Activated effector memory CD4-positive, alpha-beta T cell treated with Interleukin-2 at 50 U/mL for 16 hours (primary cell): ENCODE measurements at regions not wholly inside any gene's neighbourhood (a gene's known extent, or its start where the extent isn't known, plus 50 kb on each side); places are given as distances from the start of the nearest gene placed in this dataset.
"Not testable (repeated sequence)": the region's sequence is repeated elsewhere in the genome, so short reads cannot be mapped to it uniquely, and the experiment has no call there.

ENCODE experiments used
- DNase-seq: peaks from one replicate; pipeline ENCODE4 v3.0.0-alpha.2; 2020

DNA sequence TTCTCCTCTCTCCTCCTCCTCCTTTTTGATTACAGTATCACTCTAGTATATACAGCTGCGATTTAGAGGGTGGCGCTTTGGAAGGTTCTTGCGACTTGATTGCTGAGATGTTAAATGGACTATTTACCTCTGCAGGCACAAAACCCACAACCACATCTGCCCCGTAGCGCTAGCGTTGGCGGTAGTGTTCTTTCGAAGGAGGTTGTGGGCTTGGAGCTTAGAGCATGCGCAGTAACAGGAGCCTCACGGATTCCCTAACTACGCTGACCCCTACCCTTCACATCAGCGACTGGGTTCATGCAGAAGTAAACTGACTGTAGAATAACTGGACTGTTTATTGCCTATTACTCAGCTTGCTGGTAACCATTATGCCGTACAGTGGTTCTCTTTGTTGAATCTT, 58.0 kb downstream of the CGGBP1 start:
- no peak for DNase-seq

DNA sequence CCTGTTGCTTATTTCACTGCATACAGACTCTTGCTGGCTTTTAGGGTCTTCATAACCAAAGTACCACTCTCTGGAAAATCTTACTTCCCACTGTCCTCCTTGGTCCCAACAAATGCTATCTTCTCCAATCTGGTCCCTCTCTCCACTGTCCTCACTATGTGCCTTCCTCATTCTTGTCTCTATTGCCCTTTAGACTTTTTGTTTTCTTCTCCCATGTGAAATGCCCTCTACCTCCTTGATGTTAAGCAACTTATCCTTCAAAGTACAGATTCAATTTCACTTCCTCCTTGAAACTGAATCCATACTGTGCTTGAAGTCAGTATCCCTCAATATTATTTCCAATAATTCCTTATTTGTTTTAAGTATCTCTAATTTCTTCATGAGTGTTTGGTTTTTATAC, 60.8 kb downstream of the CGGBP1 start:
- DNase-seq = no peak

DNA sequence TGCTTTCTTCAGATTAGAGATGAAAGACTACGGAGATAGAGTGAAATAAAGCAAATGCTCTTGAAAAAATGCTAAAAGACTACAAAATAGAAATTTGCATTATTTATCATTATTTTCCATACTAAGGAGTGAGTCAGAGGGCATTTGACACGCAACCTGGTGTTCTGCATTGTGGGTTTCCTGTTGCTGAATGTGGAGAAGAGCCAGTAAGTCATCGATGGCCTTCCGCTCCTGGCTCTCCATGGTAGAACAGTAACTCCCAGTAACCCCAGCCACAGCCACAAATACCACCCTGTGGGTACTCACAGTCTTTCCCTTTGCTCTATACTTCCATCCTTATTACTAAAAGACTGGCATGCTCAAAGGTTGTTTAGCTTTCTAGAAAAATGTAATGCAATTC, 61.5 kb downstream of the CGGBP1 start:
- no peak for DNase-seq

DNA sequence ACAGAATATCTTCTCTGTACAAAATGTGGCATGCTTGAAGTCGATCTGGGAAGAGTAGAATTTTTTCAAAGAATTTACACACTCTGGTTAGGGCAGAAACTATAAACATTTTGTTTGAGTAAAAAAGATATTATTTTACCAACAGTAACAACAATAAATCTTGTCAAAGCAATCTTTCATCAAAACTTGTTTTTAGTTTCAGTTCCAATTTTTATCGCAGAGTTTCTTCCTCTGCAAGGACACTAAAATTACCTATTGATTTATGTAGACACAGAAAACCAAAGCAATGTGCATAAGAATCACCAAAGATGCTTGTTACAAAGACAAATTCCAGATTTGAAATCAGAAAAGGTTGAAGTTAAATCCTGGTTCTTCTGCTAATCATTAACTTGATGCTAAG, 61.9 kb downstream of the CGGBP1 start:
- no peak for DNase-seq

DNA sequence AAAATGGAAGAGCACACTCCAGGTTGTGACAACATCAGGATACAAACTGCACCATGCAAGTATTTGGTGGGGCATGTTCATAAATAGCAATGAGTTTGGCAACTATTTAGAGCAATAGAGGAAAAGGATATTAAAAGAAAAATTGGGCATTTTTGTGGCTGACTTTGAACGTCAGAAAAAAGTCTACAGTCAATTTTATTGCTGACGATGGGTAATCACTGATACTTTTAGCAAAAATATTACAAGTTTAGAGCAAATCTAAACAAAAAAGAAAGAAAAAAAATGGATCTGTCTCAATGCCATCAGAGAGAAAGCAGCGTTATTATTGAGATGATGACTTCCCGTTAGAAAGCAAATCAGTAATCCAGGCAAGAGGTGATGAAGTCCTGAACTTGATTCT, 65.2 kb downstream of the CGGBP1 start:
- no peak for DNase-seq

DNA sequence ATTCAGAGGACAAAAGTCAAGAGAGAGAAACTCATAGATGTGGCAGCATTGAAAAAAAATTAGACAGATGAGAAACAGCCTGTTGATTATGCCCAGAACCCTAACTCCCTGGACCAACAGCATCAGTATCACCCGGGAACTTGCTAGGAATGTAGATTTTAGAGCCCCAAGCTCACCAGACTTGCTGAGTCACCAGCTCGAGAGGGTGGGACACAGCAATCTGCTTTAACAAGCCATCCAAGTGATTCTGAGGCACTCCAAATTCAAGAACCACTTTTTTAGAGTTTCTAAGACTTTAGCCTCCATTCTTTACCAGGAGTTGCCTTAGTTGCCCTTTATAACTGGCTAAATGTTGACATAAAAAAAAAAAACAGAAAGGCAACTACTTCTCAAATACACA, 70.9 kb downstream of the CGGBP1 start:
- no peak for DNase-seq

DNA sequence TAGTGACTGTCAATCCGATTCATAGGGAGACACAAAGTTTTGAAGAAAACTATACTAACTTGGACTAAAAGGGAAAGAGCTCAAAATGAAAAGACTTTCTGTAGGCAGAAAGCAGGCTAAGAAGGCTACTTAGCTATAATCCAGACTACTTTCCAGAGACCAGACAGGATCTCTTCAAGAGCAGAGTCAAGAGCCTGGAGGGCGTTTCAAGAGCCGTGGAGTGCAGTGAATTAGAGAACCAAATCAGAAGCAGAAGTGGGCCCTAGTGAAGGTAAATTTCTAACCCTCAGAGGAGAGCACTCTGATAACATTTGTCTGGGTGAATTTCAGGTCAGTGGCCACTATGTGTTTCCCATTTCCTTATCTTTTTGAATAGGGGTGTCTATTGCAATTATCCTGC, 76.4 kb downstream of the CGGBP1 start:
- no peak for DNase-seq

DNA sequence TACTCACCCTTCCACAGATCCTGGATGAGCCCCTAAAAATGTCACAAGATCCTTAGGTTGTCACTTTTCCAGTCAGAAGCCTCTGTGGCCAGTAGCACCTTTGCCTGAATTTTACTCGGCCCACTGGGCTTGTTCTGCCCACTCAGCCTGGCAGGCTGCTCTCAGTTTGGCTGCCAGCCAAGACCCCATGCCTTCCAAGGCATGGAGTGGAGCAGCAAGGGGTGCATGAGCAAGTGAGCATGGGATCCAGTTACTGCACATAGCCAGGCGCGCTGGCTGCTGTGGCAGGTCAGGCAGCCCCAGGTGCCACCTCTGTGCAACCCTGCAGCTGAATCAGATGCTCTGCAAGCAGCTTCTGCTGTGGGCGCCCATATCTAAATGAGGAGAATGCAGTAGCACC, 79.3 kb downstream of the CGGBP1 start:
- no peak for DNase-seq

DNA sequence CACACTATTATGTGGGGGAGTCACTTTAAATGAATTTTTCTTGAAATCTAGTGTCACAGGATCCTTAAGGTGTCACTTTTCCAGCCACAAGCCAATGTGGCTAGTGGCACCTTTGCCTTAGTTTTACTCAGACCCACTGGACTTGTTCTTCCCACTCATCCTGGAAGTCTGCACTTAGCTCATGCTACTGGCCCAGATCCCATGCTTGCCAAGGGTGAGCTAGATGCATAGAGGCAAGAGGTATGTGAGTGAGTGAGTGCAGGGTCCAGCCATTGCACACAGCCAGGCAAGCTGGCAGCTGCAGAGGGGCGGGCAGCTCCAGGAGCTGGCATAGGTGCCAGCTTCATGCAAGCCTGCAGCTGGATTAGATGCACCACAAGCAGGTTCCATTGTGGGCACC, 81.0 kb downstream of the CGGBP1 start:
- DNase-seq = no peak

DNA sequence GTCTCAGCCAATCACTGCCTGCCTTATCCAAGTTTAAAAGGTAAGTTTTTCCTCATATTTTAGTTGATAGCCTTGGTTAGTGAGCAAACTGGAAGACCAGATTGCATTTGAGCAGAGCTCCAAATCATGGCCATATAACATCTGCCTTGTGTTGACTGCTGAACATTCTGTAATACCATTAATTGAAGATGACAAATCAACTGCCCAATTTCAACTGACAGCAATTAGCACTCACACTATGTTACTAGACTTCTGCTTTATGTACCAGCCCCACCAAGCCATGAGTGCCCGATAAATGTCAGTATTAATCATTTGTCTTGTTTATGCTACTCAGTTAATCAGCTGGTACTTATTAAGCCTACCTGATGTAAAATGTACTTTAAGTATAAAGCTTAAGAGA, 83.1 kb downstream of the CGGBP1 start:
- DNase-seq = no peak

DNA sequence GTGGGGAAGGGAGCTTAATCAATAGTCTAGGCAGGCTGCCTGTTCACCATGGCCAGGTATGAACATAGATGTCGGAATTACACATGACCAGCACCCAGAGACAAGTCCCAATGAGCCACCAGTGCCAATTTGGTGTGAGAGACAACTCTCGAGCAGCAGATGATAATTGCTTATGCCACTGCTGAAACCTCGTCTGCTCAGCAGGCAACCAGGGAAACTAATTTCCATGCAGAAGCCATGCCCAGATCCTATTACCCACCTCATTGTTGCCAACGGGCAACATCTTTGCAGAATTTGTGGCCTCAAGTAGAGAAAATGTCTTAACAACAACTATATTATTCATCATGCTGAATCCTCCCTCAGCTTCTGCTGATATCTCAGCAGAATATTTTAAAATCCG, 84.9 kb downstream of the CGGBP1 start:
- no peak for DNase-seq

DNA sequence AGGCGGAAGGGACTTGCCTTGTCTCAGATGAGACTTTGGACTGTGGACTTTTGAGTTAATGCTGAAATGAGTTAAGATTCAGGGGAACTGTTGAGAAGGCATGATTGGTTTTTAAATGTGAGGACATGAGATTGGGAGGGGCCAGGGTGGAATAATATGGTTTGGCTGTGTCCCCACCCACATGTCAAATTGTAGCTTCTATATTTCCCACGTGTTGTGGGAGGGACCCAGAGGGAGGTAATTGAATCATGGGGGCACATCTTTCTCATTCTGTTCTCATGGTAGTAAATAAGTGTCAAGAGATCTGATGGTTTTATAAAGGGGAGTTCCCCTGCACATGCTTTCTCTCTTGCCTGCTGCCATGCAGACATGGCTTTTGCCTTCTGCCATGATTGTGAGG, 89.2 kb downstream of the CGGBP1 start:
- DNase-seq = no peak

DNA sequence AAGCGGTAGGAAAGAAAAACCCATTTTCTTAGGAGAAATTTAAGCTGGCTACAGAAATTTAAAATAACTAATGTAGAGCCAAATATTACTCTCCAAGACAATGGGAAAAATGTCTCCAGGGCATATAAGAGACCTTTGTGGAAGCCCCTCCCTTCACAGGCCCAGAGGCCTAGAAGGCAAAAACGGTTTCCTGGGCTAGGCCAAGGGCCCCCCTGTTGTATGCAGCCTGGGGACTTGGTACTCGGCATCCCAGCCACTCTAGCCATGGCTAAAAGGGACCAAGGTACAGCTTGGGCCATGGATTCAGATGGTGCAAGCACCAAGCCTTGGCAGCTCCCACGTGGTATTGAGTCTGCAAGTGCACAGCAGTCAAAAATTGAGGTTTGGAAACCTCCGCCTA, 90.1 kb downstream of the CGGBP1 start:
- DNase-seq = no peak

DNA sequence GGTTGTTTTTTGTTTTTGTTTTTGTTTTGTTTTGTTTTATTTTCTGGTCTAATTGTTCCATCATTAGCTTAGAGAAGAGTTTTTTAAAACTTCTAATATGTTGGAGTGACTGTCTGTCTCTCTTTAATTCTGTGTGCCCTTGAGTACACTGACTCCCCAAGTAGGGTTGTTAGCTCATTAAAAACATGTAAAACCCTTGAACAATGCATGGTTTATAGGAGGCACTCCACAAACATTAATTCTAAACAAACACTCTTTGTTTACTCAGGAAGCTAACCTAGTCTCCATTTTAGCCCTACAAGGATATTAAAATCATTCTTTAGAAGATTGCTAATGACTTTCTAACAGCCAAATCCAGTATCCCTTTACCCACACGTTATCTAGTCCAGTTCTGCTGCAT, 100.5 kb downstream of the CGGBP1 start:
- DNase-seq = no peak

DNA sequence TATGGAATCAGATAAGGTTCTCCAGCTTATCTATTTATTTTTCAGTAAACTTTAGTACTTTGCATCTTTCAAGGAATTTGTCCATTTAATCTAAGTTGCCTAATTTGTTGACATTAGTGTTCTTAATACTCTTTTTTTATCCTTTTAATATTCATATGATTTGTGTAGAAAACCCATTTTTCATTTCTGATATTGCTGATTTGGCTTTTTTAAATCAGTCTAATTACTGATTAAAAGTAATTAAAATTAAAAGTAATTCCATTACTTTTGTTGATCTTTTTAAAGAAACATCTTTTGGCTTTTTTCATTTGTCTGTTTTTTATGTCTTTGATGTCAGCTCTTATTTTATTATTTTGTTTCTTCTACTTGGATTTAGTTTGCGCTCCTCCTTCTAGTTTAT, 101.2 kb downstream of the CGGBP1 start:
- no peak for DNase-seq

DNA sequence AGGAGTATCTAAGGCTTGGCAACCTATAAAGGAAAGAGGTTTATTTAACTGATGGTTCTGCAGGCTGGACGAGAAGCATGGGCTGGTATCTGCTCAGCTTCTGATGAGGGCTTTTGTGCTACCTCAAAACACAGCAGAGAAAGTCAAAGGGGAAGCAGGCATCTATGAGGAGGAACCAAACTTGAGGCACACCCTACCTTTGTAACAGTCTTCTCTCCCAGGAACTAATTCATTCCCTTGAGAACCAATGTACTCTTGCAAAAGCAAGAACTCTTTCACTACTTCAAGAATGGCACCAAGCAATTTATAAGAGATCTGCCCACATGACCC, 109.0 kb downstream of the CGGBP1 start:
- no peak for DNase-seq

DNA sequence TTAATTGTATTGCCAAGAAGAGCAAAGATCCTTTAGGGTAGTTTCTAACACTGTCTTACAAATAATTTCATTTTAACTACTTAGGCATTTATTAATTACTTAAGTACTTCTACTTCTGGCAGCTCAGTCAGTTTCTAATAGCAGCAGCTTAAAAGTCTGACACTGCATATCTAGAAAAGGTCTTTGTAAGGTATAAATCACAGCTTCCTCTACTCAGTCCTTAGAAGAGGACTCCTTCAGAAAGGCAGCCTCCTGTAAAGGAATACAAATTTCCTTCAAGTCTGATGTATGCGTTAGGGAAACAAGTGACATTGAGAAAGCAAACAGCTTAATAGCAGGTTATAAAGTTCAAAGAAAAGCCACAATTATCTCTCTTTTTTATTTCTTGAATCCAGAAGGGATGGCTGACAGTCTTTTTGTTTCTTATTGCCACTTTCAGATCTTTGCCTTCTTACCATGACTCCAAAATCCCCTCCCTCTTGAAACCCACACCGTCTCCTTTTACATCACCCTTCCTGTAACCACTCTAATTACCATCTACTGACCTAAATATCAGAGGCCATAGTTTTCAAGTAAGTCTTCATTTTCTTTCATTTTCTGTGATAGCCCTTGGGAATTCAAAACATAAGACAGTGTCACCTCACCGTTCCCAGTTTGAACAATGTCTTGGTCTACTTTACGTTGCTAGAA, 109.5 kb downstream of the CGGBP1 start:
- no peak for DNase-seq

DNA sequence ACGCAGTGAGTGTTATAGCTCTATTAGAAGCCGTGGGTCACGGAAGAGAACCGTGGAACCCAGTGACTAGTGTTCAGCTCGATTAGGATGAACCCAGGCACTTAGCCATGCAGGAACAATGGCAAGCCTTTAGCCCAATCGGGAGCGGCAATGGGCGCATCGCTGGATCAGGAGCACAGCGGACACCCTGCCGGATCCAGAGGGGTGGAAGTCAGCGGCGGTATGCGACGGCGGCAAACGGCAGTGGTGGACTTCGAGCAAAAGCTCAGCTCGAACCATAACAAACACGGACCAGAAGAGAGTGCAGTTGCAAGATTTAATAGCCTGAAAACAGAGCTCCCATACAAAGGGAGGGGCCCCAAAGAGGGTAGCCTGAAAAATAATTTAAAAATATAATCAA, 112.8 kb downstream of the CGGBP1 start:
- DNase-seq = not testable (repeated sequence)

DNA sequence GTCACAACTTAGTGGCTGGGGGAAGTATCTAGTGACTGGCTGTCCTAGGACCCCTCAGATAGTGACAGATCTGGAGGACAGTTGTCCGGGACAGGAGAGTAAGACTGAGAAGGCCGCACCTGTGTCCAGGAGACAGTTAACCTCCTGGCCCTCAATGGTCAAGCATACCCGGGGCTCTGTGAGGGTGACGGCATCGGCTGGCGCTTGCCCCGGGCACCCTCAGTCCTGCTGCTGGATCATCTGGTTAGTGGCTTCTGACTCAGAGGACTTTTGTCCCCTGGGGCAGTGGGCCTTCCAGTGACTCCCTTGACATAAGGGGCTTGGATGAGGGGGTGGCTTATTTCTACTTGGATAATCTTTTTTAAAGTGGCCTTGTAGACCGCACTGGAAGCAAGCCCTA, 116.5 kb downstream of the CGGBP1 start:
- DNase-seq = not testable (repeated sequence)

DNA sequence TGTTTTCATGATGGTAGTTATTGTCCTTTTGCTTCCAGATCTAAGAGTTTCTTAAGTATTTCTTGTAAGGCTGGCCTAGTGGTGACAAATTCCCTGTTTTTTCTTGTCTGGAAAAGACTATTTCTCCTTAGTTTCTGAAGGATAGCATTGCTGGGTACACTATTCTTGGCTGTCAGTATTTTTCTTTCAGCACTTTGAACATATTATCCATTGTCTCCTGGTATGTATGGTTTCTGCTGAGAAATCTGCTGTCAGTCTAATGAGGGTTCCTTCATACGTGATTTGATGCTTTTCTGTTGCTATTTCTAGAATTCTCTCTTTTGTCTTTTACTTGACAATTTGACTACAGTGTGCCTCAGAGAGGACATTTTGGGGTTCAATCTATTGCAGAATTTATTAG, 134.3 kb downstream of the CGGBP1 start:
- no peak for DNase-seq

DNA sequence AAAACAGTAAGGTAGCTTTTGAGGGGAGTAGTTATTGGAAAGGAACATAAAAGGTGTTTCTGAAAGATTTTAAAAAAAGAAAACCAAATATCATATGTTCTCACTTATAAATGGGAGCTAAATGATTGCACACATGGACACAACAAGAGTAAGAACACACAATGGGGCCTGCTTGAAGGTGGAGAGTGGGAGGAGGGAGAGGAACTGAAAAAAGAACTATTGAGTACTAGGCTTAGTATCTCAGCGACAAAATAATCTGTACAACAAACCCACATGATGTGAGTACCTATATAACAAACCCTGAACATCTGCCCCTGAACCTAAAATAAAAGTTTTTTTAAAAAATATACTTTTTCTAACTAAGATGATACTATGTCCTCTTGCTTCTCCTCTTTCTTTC, 138.3 kb downstream of the CGGBP1 start:
- no peak for DNase-seq

DNA sequence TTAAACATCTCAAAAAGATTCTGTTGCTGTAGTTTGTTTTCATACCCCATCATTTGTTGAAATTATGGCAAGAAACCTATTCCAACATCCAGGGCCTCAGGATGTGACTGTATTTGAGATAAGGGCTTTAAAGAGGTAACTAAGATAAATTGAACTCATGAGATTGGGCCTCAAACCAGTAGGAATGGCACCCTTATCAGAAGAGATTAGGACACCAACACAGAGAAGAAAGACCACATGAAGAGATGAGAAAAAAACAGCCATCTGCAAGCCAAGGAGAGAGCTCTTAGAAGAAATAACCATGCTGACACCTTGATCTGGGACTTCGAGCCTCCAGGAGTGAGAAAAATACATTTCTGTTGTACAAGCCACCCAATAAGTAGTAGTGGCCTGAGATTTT, 157.7 kb downstream of the CGGBP1 start:
- DNase-seq = no peak

DNA sequence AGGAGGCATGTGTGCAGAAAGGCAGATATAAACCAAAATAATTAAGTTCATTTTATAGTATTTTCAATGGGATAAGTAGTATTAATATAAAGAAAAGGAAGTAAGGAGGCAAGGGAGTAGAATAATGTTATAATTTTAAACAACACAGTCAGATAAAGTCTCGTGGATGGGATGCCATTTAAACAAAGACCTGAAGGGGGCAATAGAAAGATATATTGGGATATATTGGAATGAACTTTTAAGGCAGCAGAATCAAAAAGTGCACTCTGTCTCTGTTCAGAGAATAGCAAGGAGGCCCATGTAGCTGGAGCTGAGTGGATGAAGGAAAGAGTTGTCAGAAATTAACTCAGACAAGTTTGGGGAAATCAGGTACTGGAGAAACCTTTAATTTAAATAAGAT, 158.7 kb downstream of the CGGBP1 start:
- no peak for DNase-seq

DNA sequence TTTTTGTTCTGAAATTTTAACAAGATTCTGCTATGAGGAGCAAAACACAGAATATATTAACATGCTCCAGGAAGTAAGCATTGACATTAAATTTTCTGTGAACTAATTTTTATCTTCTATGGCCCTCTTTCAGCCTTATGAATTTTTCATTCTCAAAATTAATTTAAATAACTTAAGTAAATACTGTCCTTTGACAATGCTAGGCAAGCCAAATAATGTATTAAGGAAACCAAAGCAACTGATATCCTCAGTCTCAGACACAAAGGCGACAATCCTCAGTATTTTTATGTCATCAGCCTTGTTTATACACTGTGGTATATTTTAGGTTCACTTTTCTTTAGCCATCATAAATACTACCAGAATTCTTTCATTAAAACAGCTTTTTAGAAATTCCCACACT, 159.8 kb downstream of the CGGBP1 start:
- DNase-seq = no peak

DNA sequence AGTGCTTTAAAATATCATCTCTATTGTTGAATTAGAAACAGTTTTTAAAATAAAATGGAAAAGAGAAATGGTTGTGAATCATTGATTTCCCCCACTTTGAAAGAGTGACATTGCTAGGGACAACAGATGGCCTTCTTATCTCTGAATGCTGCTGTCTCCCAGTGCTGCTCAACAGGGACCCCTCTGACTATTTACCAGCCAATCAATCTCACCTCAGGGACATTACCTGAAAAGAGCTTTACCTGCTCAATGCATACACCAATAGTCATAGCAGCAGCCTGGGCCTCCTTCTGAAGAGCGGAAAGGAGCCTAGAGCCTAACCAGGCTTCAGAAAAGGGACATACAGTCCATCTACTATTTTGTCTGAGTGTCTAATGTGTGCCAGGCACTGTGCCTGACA, 162.8 kb downstream of the CGGBP1 start:
- no peak for DNase-seq

DNA sequence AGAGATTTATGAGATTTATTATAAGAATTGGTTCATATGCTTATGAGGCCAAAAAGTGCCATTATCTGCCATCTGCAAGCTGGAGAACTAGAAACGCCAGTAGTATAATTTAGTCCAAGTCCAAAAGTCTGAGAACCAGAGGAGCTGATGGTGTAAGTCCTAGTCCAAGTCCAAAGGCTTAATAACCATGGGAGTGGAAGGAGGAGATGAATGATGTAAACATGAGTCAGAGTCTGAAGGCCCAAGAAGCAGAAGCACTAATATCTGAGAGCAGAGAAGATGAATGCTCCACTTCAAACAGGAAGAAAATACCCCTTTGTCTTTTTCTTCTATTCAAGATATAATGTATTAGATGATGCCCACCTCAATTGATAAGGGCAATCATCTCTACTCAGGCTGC, 185.7 kb downstream of the CGGBP1 start:
- DNase-seq = no peak
